ENCODE measurements at regions not wholly inside any gene's neighbourhood (a gene's known extent, or its start where the extent isn't known, plus 50 kb on each side); places are given as distances from the start of the nearest gene placed in this dataset.
"Not testable (repeated sequence)": the region's sequence is repeated elsewhere in the genome, so short reads cannot be mapped to it uniquely, and the experiment has no call there.

DNA sequence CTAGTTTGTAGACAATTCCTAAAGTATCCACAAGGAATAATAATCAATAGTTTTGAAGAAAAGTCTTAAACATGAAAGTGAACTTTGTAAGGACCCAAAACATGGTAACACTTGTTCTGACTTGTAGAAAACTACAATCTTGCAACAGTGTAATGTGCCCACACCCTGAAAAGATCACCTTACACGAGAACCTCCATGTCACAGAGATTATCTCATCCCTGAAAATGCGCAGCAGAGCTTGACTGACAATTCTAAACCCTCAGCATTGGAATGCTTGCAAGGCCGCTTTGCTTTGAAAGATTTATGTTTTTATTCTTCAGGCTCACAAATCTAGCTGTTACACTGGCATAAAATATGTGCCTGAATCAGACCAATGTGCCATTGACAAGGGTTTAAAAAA lies 346.6 kb downstream of the KLF13 start:
- DNase-seq (ENCODE audit: low read depth) = not testable (repeated sequence)

DNA sequence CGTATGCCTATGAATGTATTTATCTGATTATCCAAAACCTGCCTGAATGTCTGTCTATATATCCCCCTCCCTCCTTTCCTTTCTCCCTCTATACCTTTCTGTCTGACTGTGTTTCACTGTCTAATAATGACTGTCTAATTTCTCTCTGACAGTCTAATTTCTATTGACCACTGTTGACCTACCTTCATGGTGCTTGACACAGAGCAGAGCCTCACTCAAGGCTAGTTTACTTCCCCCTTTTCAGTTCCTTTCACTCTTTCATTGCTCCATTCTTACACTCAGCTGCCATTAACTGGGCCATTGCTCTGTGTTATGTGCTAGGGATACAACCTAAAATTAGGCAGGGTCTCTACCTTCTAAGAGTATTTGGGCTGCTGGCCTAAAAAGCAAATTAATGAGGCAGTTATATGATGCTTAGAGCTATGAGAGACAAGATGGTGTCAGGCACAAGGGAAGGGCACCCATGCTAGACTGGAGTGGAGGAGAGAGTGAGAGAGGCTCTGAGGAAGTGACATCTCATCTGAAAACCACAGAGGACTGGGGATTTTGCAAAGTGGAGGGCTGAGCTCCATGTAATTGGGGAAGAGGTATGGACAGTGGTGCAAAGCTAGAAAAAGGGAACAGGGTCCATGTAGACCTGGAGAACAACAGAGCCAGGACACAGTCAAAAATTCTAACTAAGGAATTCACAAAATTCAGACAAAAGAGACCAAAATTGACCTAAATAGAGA lies 348.6 kb upstream of the CHRNA7 start:
- DNase-seq (ENCODE audit: low read depth) = not testable (repeated sequence)

GRCh38 chr15:31687088-31687487 lies 343.2 kb upstream of the CHRNA7 start:
- DNase-seq (ENCODE audit: low read depth) = not testable (repeated sequence)

DNA sequence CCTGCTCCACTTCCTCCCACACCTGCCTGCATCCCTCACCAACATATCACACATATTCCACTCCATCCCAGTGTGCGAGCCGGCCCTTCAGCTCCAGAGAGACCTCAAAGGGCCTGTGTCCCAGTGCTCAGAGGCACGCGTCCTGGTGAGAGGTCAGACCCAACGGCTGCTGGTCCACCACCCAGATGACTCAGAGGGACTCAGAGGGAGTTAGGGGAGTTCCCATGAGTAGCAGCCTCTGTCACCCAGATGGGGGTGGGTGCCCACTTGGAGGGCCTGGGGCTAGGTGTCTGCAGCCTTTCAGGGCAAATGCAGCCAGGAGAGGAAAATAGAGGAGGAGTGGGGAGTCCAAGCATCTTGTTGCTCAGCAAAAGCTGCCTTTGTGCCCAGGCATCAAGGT lies 333.8 kb upstream of the CHRNA7 start:
- not testable (repeated sequence) for DNase-seq (ENCODE audit: low read depth)

DNA sequence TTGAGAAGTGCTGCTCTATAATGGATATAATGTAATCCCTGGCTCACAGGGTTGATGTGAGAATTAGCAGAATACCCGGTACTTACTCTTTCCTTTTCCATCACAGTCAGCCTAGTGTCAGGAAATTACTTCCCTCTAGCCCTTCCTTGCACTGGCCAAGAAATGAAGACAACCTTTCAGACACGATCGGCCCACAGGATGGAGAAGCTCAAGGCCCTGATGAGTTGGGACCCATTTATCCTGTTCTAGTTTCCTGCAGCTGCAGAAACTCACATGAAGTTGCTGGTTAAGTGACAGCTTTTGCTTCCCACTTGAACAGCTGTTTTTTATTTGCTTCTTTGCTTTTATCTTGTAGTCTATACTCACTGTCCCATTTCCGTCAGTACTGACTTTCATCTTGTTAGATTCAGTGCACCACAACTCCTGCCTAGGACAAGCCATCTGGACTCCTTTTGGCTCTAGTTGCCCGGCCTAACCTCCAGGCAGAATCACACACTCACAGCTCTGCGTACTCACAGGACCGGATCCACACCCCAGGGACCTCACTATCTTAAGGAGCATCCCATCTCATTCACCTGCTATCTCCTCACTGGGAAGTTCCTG lies 325.1 kb upstream of the CHRNA7 start:
- DNase-seq (ENCODE audit: low read depth) = not testable (repeated sequence)

DNA sequence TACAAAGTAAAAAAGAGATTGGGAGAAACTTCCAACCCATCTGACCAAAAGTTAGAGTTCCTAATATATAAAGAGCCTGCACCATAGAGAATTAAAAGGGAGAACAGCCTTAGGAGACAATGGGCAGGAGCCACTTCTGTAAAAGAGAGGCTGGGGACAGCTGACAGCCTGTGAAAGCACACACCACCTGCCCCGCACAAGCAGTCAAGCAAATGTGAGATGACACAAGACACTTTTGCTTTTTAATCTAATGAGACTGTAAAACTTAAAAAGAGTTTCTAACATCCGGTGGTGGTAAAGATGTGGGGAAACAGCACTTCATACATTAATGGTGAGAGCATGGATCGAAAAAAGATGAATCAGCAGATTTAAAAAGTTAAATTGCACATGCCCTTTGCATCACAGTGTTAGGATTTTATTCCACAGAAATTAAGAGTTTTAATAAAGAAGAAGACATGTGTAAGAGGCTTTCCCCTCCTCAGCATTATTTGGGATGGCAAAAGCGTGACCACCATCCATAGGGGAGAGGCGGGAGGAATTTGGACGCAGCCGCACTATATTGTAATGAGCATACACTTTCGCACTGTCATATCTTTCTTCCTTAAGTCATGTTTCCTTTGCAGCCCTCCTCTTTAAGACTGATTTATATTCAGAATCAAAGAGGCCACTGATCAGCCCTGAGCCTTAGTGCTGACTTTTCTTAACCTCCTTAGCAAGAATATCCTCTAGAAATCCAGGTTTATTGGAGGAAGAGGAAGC lies 322.2 kb upstream of the CHRNA7 start:
- not testable (repeated sequence) for DNase-seq (ENCODE audit: low read depth)

- DNase-seq (ENCODE audit: low read depth) = not testable (repeated sequence)
Observed at GRCh38 chr15:31708703-31709327, 321.5 kb upstream of the CHRNA7 start.

GRCh38 chr15:31709479-31709878 lies 320.8 kb upstream of the CHRNA7 start:
- DNase-seq (ENCODE audit: low read depth) = not testable (repeated sequence)

- not testable (repeated sequence) for DNase-seq (ENCODE audit: low read depth)
Observed at GRCh38 chr15:31710806-31711205, 319.5 kb upstream of the CHRNA7 start.

- not testable (repeated sequence) for DNase-seq (ENCODE audit: low read depth)
Observed at GRCh38 chr15:31715208-31715607, 315.1 kb upstream of the CHRNA7 start.

DNA sequence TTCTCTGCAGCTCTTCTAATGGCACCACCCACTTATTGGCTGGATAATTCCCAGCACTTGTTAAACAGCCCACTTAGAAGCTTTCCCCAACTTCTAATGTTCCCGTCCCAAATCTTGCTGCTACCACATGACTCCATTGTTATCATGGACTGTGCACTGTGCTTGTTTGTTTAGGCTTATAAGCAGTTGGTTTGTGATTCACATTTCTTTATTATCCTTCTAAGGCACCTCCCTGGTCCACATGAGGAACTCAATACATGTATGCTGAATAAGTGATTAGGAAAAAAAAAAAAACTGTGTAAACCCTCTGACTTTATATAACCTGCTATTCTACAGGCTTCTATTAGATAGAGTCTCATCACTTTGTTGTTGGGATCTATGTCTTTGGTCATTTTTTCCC lies 311.7 kb upstream of the CHRNA7 start:
- not testable (repeated sequence) for DNase-seq (ENCODE audit: low read depth)

DNA sequence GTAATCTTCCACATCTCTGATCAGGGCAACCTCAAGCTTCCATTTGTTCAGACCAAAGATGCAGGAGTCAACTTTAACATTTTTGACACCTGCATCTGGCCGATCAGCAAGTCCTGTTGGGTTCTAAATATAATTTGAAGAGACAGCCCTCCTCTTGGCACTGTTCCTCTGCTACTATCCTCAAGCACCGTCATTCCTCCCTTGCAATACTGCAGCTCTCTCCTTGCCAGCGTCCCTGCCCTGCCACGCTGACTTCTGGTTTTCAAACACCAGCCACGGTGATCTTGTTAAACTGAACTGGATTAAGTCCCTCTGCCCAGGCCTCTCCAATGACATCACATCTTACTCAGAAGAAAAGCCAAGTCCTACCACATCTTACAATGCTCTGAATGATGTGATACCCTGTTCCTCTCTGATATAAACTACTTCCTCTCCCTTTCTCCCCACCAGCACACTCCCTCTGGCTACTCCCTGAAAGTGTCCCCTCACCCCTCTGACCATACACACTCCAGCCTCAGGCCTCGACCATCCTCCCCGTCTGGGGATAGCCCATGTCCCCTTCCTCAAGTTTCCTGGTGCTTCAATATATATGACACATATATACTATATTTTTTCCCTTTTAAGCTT lies 310.8 kb upstream of the CHRNA7 start:
- not testable (repeated sequence) for DNase-seq (ENCODE audit: low read depth)

DNA sequence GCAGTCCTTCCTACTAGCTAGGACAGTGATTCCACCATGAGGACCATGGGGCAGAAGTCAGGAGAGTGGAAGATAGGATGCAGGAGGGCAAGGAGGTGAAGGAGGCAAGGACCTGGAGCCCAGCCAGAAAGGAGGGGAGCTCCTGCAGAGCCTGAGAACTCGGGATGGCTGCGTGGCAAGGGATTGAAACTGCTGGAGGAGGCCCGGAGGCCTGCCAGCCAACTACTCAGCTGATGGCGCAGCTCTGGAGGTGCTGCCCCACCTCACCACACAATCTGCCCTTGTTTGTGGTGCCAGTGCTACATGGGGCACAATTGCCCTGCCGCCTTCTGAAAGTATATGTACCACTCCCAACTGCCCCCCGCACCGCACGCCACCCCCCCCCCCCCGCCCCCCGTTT lies 307.3 kb upstream of the CHRNA7 start:
- DNase-seq (ENCODE audit: low read depth) = not testable (repeated sequence)

DNA sequence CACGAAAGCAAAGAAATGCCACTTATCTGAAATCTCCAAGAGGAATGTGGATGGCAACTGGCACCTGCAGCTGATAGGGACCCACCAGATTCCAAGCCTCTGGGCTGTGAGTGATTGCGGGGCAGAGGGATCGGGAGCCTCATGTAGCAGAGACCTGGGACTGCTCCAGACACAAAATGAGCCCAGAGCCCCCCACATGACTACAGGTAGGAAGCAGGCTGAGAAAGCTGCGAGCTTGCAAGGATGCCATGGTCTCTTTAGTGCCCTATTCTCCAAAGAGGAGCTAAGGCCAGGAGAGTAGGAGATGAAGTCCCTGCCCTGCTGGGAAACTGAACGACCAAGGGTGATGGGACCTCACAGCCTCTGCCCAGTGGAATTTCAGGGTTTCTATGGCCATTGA lies 305.4 kb upstream of the CHRNA7 start:
- not testable (repeated sequence) for DNase-seq (ENCODE audit: low read depth)

DNA sequence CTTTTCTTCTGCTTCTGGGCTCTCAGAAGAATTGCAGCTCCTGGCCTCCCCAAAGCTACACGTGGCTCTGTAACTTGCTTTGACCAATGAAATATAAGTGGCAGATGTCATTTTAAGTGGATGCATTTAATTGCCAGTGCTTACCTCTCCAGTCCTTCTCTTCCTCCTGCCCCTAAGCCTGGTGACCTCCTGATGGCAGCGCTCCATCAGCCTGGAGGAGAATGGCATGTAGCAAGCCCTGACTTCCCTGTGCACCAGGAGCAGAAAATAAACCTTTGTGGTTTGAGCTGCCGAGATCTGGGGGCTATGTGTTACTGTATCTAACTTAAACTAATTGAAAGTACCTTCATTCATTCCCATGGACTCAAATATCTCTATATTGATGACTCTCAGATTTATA lies 304.7 kb upstream of the CHRNA7 start:
- DNase-seq (ENCODE audit: low read depth) = not testable (repeated sequence)

DNA sequence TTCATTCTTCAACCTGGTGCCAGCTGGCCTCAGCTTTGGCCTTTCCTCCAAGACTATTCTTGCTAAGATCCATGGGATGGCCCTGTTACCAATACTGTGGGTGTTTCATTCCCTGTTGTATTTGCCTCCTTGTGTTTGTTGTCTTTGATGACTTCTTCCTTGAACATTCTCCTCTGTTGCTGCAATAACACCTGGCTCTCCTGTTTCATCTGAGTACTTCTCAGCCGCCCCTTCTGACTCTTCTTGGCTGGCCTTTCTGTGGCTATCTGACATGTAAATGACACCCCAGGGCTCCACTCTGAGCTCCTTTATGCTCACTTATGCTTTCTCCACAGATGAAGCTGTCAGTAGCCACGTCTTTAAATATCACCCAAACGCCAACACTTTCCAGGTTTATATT lies 302.7 kb upstream of the CHRNA7 start:
- DNase-seq (ENCODE audit: low read depth) = no peak

DNA sequence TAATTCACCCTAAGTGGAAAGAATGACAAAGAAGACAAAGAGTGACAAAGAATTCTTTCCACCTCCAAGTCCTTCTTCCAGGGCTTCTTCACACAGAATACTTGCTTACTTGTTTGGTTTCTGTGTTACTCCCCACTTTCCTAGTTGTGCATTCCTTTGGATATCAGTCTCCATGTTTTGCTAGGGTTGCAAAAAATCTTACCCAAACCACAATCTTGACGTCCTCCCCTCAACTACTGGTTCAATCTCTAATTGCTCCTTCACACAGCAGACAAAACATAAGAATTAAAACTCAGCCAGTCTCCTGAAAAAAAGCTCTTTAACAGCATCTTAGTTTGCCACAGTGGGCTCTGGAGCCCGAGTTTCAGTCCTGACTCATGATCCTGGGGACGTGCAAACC lies 297.6 kb upstream of the CHRNA7 start:
- no peak for DNase-seq (ENCODE audit: low read depth)

- DNase-seq (ENCODE audit: low read depth) = no peak
Observed at GRCh38 chr15:31733424-31733823, 296.9 kb upstream of the CHRNA7 start.

DNA sequence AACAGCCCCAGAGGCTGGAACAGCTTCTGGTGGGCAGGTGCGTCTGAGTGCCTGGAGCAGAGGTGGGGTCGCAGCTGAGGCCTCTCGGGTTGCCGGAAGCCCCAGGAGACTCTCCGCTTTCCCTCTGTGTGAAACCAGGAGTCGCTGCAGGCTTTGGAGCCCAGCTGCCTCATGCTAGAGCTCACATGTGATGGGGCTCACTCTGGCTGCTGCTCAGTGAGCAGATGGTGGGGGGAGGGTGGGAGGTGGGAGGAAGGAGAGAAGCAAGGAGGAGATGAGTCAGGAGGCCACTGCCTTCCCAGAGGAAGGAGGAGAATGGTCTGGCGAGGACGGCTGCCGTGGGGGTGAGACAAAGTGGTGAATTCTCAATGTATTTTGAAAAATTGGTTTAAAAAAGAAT lies 290.1 kb upstream of the CHRNA7 start:
- no peak for DNase-seq (ENCODE audit: low read depth)

GRCh38 chr15:31745841-31746240 lies 284.5 kb upstream of the CHRNA7 start:
- no peak for DNase-seq (ENCODE audit: low read depth)

- DNase-seq (ENCODE audit: low read depth) = no peak
Observed at GRCh38 chr15:31752065-31752762, 278.1 kb upstream of the CHRNA7 start.

All from T-helper 22 cell (primary cell).